Stimulated activated CD8-positive, alpha-beta memory T cell treated with anti-CD3 and anti-CD28 coated beads, Interleukin-15, amount 100 ng/mL, for 4 hours (primary cell): ENCODE measurements at regions not wholly inside any gene's neighbourhood (a gene's known extent, or its start where the extent isn't known, plus 50 kb on each side); places are given as distances from the start of the nearest gene placed in this dataset.

Experiments used
- DNase-seq, 2 donors: peaks; one replicate each; pipeline ENCODE4 v3.0.0-alpha.2; 2020; ENCODE audit warnings: low read depth in 2 of 2

- DNase-seq: no peak
These were observed 243.4 kb upstream of the KCNG1 start for GRCh38 chr20:51266353-51266752.

- no peak for DNase-seq
These were observed 242.5 kb upstream of the KCNG1 start for GRCh38 chr20:51265361-51265760.

GRCh38 chr20:51262240-51262639 lies 239.3 kb upstream of the KCNG1 start:
- no peak for DNase-seq

- no peak for DNase-seq
These were observed 236.5 kb upstream of the KCNG1 start for GRCh38 chr20:51259455-51259854.

- no peak for DNase-seq
These were observed 235.8 kb upstream of the KCNG1 start for GRCh38 chr20:51258582-51259165.

- DNase-seq: no peak
These were observed 232.5 kb upstream of the KCNG1 start for GRCh38 chr20:51255417-51255816.

- no peak for DNase-seq
These were observed 230.4 kb upstream of the KCNG1 start for GRCh38 chr20:51253280-51253679.

GRCh38 chr20:51249781-51250180 lies 226.9 kb upstream of the KCNG1 start:
- no peak for DNase-seq

- no peak for DNase-seq
These were observed 226.3 kb upstream of the KCNG1 start for GRCh38 chr20:51249215-51249614.

- DNase-seq: no peak
These were observed 221.6 kb upstream of the KCNG1 start for GRCh38 chr20:51244466-51244865.

GRCh38 chr20:51238675-51239305 lies 215.9 kb upstream of the KCNG1 start:
- no peak for DNase-seq

- DNase-seq: no peak
These were observed 214.9 kb upstream of the KCNG1 start for GRCh38 chr20:51237791-51238190.

- DNase-seq: no peak
These were observed 214.4 kb upstream of the KCNG1 start for GRCh38 chr20:51237278-51237677.

- DNase-seq: no peak
These were observed 213.5 kb upstream of the KCNG1 start for GRCh38 chr20:51236421-51236820.

GRCh38 chr20:51233345-51233744 lies 210.4 kb upstream of the KCNG1 start:
- no peak for DNase-seq

GRCh38 chr20:51230727-51231126 lies 207.8 kb upstream of the KCNG1 start:
- DNase-seq: no peak

GRCh38 chr20:51228763-51229162 lies 205.9 kb upstream of the KCNG1 start:
- DNase-seq: no peak

GRCh38 chr20:51227744-51228143 lies 204.8 kb upstream of the KCNG1 start:
- no peak for DNase-seq

GRCh38 chr20:51223183-51223720 lies 200.3 kb upstream of the KCNG1 start:
- DNase-seq: no peak

- DNase-seq: no peak
These were observed 199.0 kb upstream of the KCNG1 start for GRCh38 chr20:51221791-51222408.

- no peak for DNase-seq
These were observed 198.2 kb upstream of the KCNG1 start for GRCh38 chr20:51221103-51221502.

- DNase-seq: peak in 1 of 2 donors; percentile 16
These were observed 197.4 kb upstream of the KCNG1 start for GRCh38 chr20:51220293-51220706.

GRCh38 chr20:51219544-51219943 lies 196.6 kb upstream of the KCNG1 start:
- DNase-seq: no peak
